NCI-H82 treated with DMSO at 0.1 percent for 48 hours (cell line): ENCODE measurements at regions not wholly inside any gene's neighbourhood (a gene's known extent, or its start where the extent isn't known, plus 50 kb on each side); places are given as distances from the start of the nearest gene placed in this dataset.
A peak's percentile ranks its signal among the peaks of the same experiment; 100 is the strongest.

Experiments used
- DNase-seq: peaks from one replicate; lab custom pipeline; 2025; ENCODE audit not compliant: unreplicated experiment; lab: John Stamatoyannopoulos, UW

GRCh38 chr6:93083337-93084230 lies 335.8 kb downstream of the EPHA7 start:
- no peak for DNase-seq

- no peak for DNase-seq
Observed at GRCh38 chr6:93081901-93082300, 337.5 kb downstream of the EPHA7 start.

GRCh38 chr6:93079061-93079460 lies 340.3 kb downstream of the EPHA7 start:
- DNase-seq = no peak

GRCh38 chr6:93073811-93074210 lies 345.5 kb downstream of the EPHA7 start:
- no peak for DNase-seq

- DNase-seq = no peak
Observed at GRCh38 chr6:93069856-93070255, 349.5 kb downstream of the EPHA7 start.

- DNase-seq = no peak
Observed at GRCh38 chr6:93059911-93060310, 359.4 kb downstream of the EPHA7 start.

- DNase-seq = no peak
Observed at GRCh38 chr6:93057584-93057983, 361.8 kb downstream of the EPHA7 start.

- DNase-seq = no peak
Observed at GRCh38 chr6:93048381-93048780, 371.0 kb downstream of the EPHA7 start.

- no peak for DNase-seq
Observed at GRCh38 chr6:93047033-93047432, 372.3 kb downstream of the EPHA7 start.

- no peak for DNase-seq
Observed at GRCh38 chr6:93045156-93045555, 374.2 kb downstream of the EPHA7 start.

- no peak for DNase-seq
Observed at GRCh38 chr6:93040375-93040774, 379.0 kb downstream of the EPHA7 start.

GRCh38 chr6:93036835-93037234 lies 382.5 kb downstream of the EPHA7 start:
- peak; percentile 31 for DNase-seq

GRCh38 chr6:93035756-93036155 lies 383.6 kb downstream of the EPHA7 start:
- no peak for DNase-seq

- peak; percentile 78 for DNase-seq
Observed at GRCh38 chr6:93021235-93021915, 398.0 kb downstream of the EPHA7 start.

- DNase-seq = no peak
Observed at GRCh38 chr6:93017626-93018025, 401.7 kb downstream of the EPHA7 start.

- no peak for DNase-seq
Observed at GRCh38 chr6:93017213-93017612, 402.1 kb downstream of the EPHA7 start.

GRCh38 chr6:93013054-93013453 lies 406.3 kb downstream of the EPHA7 start:
- no peak for DNase-seq

- no peak for DNase-seq
Observed at GRCh38 chr6:93008375-93008774, 411.0 kb downstream of the EPHA7 start.

GRCh38 chr6:92989656-92990055 lies 429.7 kb downstream of the EPHA7 start:
- no peak for DNase-seq

- DNase-seq = no peak
Observed at GRCh38 chr6:92979281-92979680, 440.1 kb downstream of the EPHA7 start.

- DNase-seq = no peak
Observed at GRCh38 chr6:92977018-92977417, 442.3 kb downstream of the EPHA7 start.

- no peak for DNase-seq
Observed at GRCh38 chr6:92967362-92967761, 452.0 kb downstream of the EPHA7 start.
